Hematopoietic multipotent progenitor cell (in vitro differentiated cells): ENCODE measurements at regions not wholly inside any gene's neighbourhood (a gene's known extent, or its start where the extent isn't known, plus 50 kb on each side); places are given as distances from the start of the nearest gene placed in this dataset.
A peak's percentile ranks its signal among the peaks of the same experiment; 100 is the strongest.

Experiments used
- DNase-seq, 3 donors: peaks; one replicate each; pipeline ENCODE4 v3.0.0-alpha.2; 2011 to 2015; ENCODE audit warnings: low read depth in 2 of 3, low spot score in 2 of 3

GRCh38 chr21:38733972-38734546 lies 71.7 kb upstream of the ETS2 start:
- peak; percentile 40 to 60 (median 41) for DNase-seq

GRCh38 chr21:38734646-38735365 lies 70.9 kb upstream of the ETS2 start:
- DNase-seq, result no peak

- DNase-seq, result no peak
Measured at GRCh38 chr21:38735626-38736206, 70.0 kb upstream of the ETS2 start.

GRCh38 chr21:38740090-38740489 lies 65.6 kb upstream of the ETS2 start:
- peak in 1 of 3 donors; percentile 54 for DNase-seq

- DNase-seq, result no peak
Measured at GRCh38 chr21:38741092-38741949, 64.4 kb upstream of the ETS2 start.

- DNase-seq, result no peak
Measured at GRCh38 chr21:38741950-38742256, 63.8 kb upstream of the ETS2 start.

GRCh38 chr21:38742580-38743260 lies 63.0 kb upstream of the ETS2 start:
- DNase-seq, result no peak

- no peak for DNase-seq
Measured at GRCh38 chr21:38743772-38744529, 61.8 kb upstream of the ETS2 start.

- no peak for DNase-seq
Measured at GRCh38 chr21:38744861-38745260, 60.9 kb upstream of the ETS2 start.

GRCh38 chr21:38747810-38748209 lies 57.9 kb upstream of the ETS2 start:
- DNase-seq, result no peak

- peak in 2 of 3 donors; percentile 66 to 78 for DNase-seq
Measured at GRCh38 chr21:38751379-38752050, 54.2 kb upstream of the ETS2 start.

GRCh38 chr21:38752051-38752505 lies 53.7 kb upstream of the ETS2 start:
- no peak for DNase-seq

- DNase-seq, result no peak
Measured at GRCh38 chr21:38753114-38753513, 52.6 kb upstream of the ETS2 start.

- DNase-seq, result no peak
Measured at GRCh38 chr21:38753557-38753971, 52.2 kb upstream of the ETS2 start.
